ENCODE measurements at regions not wholly inside any gene's neighbourhood (a gene's known extent, or its start where the extent isn't known, plus 50 kb on each side); places are given as distances from the start of the nearest gene placed in this dataset.
A peak's percentile ranks its signal among the peaks of the same experiment; 100 is the strongest.

GRCh38 chr18:73340135-73340977, 472.6 kb upstream of the NETO1 start:
- TF ChIP-seq TAF1 (conservative IDR thresholded peaks at IDR 0.05), result peak; percentile 64
- no peak for TF ChIP-seq CTCF (IDR thresholded peaks at IDR 0.05; ENCODE audit: low read depth, low read length, missing input control)
- TF ChIP-seq EGR1 (IDR thresholded peaks at IDR 0.05; ENCODE audit: low read depth in 2 of 2), result peak in 1 of 2 donors; percentile 76
- TF ChIP-seq, protein P1, sequence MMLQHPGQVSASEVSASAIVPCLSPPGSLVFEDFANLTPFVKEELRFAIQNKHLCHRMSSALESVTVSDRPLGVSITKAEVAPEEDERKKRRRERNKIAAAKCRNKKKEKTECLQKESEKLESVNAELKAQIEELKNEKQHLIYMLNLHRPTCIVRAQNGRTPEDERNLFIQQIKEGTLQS (IDR thresholded peaks at IDR 0.05), result peak; percentile 93
- peak in 1 of 2 donors; percentile 31 for TF ChIP-seq GABPA (IDR thresholded peaks at IDR 0.05 in 1 of 2, conservative IDR thresholded peaks at IDR 0.05 in 1 of 2)
- peak; percentile 88 for TF ChIP-seq SP1 (IDR thresholded peaks at IDR 0.05)
- TF ChIP-seq, protein P2, sequence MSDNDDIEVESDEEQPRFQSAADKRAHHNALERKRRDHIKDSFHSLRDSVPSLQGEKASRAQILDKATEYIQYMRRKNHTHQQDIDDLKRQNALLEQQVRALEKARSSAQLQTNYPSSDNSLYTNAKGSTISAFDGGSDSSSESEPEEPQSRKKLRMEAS (IDR thresholded peaks at IDR 0.05), result peak; percentile 40

All from liver (tissue), 3 donors.